HG03439 (cell line): ENCODE measurements at regions not wholly inside any gene's neighbourhood (a gene's known extent, or its start where the extent isn't known, plus 50 kb on each side); places are given as distances from the start of the nearest gene placed in this dataset.

Experiments
- ATAC-seq: cut with Tn5 transposase; IDR thresholded peaks from one replicate; pipeline ENCODE4 v1.9.1; 2021; ENCODE audit warnings: mild to moderate bottlenecking, moderate library complexity; ENCODE audit not compliant: unreplicated experiment

DNA sequence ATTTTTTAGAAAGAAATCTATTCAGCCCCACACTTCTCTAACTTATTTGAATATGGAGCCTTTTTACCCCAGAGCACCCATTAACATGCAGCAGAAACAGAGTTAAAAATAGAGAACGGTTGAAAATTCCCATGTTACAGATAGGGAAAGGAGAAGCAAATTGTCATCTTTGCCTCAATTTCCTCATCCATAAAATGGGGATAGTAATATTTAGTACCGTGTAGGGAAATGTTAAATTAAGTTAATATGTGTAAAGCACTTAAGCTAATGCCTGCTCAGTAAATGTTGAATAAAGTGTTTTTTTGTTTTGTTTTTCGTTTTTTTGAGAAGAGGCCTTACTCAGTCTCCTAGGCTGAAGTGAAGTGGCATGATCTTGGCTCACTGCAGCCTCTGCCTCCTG lies 50.3 kb downstream of the NAV1 start:
- ATAC-seq = no peak

DNA sequence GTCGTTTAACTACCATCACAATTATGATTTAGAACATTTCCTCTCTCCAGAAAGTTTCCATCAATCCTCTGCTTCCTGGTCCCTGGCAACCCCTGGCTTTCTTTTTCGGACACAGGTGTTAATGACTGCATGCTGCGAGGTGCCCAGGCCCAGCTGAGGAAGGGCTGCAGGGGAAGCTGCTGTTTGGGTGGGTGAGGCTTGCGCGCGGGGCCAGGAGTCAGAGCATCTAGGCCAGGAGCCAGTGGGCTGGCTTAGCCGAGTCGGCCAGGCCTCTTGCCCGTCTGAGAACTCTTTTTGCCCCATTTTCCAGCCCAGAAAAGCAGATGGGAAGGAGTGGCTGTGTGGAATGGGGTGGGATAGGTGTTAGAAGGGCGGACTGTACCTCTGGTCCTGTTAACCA lies 51.5 kb downstream of the NAV1 start:
- ATAC-seq = no peak

DNA sequence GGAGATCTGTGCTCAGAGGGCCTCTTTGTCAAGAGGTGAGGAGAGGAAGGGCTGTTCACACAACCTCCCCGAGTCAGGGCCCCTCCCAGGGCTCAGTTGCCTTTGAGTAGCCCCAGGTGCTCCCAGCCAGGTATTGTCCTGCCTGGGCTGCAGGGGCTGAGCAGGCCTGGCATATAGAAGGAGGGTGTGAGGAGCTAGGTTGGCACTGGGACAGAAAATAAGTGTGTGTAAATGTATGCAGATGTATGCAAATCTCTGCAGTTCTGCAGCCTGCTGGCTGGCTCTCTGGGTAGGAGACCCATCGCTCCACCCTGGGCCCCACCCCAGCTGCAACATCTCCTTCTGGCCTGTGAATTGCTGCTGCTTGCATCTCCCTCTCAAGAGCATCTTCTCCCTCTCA lies 52.4 kb downstream of the NAV1 start:
- ATAC-seq = no peak

DNA sequence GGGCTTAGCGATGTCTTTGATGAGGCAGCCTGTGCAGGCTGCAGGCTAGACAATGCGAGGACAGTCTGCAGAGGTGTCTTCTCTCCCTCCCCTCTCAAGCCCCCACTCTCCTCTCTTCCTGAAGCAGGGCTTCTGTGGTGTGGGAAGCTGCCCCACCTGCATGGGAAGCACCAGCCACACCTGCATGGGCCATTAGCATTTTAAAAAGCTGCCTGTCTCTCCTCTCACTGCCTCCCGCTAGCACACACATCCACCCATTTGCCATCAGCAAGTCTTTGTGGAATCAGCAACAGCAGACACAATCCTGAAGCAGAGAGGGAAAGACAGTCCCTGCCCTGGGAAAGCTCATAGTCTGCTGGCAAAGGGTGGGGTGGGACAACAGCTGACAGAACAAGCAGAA lies 53.1 kb downstream of the NAV1 start:
- no peak for ATAC-seq

DNA sequence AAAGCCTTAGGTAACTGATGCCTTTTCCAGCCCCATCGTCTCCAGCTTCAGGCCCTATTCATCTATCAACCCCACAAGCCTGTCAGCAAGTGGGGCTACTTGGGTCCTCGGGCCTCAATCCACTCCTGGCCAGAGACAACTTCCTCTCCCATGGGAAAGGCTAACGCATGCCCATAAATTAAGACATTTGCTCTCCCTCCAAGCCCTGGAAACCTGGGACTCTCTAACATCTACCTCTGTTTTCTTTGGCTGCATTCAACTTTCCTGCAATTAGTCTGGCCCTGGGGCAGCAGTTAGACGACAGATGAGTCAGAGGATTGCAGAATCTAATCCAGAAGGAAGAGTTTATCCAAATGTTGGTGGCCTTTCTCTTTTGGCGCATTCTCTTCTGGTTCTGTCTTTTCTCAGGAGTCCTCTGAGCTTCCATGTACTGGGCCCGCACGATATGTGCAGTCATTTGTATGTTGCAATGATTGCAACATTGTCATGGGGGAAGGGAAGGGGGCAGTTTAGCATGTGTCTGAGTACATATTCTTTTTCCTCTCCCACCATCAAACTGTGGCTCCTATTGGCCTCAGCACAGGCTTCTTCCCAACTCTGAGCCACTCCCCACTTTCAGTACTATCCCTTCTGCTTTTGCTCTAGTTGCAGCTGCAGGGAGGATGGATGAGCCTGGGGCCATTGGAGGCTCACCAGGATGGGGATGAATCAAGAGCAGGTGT lies 54.4 kb downstream of the NAV1 start:
- no peak for ATAC-seq

DNA sequence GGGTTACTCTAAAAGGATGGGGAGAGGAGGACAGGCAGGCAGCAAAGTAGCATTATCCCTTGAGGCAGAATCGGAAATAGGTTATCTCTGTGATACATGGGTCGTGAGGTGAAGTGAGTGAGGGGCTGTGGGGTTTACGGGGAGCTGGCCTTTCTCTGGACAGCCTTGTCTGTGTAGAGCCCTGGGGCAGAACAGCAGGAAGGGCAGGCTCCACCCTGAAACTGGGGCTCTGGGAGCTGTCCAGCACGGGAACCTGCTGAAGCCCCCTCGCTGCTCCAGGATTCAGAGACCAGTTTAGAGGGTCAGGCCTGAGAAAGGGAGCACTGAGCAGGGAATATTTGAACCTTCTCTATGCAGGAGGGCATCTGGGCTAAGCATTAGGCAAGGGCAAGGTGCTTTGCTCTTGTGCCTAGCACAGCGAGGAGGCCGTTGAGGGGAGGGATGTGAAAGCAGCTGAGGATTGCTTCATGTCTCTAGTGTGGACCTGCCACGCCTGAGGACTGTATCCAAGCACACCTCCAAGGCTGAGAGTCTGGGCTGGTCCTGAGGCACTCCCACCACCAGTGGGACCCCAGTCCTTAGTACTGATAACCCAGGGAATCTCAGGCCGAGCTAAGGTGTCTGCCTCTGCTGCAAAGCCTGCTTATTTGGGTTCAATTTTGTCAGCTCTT lies 55.8 kb downstream of the NAV1 start:
- ATAC-seq = no peak

DNA sequence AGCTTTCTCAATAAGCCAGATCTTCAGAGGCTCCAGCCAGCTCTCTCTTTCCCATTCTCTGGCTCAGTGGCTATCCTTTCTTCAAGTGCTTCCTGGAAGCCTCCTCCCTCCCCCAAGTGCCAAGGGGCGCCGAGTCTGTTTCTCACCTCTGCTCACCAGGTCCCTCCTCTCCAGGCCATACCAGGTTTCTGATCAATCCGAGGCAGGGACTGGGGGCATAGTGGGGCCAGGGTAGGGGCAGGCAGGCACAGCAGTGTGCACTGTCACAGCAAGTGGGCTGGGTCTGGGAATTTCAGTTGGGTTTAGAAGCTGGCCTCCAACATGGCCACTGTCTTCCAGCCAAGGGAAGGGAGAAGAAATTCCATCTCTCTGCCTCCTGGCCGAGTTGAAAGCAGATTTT lies 56.5 kb downstream of the NAV1 start:
- no peak for ATAC-seq

DNA sequence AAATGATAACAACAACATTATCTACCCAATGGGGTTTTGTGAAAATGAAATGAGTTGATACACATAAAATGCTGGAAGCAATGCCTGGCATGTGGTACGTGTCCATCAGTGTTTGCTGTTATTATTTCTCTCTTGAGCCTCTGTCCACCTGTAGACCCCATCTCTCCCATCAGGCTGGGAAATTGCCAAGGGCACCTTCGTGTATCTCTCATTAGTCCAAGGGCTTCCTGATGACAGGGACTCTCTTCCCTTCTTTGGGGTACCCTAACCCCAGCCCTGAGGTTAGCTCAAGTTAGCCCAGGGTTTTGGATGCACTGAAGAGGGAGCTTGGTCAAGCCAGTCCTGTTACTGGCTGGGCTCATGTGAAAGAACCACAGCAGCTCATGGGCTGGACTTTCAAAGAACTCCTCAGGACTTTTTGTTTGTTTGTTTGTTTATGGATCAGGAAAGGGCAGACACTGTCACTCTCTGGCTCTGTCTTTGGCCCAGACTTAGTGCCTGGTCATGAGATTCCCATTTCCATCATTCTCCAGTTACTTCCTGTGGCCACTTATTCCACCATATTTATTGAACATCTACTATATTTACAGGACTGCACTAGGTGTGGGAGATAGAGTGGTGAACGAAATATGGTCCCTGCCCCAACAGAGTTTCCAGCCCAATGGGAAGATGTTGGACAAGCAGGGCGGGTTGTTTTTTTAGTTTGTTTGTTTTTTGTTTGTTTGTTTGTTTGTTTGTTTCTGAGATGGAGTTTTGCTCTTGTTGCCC lies 57.4 kb downstream of the NAV1 start:
- ATAC-seq = no peak

DNA sequence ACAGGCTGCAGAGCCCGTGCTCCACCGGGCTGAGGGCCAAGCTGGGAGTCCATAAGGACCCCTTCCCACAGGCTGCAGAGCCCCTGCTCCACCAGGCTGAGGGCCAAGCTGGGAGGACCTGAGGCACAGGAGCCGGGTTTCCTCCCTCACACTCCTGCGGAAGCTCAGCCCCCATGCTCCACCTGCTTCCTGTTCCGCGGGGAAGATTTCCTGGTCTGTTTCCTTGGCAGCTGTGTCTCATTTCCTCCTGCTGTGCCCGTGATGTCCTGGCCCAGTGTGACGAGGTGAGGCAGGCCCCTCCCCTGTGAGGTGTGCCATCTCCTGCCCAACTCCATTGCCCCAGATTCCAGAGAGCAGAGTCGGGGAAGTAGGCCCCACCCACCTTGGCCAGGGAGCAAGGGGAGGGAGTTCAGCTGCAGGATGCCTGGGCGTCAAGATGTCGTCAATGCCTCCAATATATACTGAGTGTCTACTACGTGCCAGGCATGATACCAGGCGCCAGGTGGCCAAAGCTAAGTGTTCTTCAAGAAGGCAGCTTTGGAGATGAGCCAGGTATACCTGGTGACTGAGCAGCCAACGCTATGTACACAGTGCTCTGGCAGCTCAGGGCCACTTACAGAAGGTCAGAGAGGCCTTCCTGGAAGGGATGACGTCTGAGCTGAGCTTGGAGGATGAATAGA lies 58.8 kb downstream of the NAV1 start:
- ATAC-seq = no peak

DNA sequence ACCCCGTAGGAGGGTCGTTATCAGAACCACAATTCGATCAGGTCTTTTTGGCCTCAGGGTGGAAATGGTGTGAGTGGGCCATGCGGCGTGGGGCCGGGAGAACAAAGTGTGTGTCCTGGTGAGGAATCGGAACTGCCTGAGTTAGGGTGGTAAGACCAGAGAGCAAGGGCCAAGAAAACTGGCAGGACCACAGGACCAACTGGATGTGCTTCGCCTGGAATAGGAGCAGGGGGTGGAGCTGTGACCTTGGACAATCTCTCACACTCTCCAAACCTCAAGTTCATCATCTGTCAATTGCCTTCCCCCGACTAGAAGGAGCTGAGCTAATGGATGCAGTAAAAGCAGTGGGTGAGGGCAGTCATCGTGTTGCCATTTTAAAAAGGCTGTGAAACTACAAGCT lies 59.5 kb downstream of the NAV1 start:
- ATAC-seq = no peak

DNA sequence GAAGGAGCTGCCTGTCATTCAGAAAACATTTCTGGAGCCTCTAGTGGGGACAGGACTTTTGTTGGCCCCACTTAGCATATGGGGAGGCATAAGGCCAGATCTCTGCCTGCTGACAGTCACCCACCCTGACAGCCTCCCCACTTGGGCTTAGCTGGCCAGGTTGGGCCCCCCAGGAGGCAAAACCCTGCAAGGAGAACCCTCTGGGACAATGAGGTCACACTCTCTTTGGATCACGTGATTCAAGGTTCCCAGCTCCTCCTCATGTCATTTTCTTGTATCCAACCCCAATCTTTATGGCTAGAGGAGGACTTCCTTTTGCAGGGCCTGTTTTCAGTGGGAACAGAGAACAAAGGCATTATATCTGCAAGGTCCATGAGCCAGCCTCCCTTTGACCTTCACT lies 60.0 kb downstream of the NAV1 start:
- no peak for ATAC-seq

DNA sequence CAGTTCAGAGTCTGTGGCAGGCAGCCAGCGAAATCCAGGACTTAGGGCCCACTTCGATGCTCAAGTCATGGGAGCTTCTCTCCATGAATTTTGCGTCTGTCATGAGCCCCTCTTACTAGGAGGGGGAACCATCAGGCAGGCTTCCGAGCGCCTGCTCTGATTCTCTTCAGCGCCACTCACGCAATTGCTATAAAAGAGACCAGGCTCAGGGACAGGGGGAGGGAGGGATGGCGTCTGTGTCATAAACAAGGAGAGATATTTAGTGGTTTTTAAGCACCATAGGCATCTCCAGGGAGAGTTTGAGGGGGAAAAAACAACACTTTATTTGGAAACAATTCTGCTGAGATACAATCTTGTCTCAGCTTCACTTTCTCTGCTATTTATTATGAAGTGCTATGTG lies 60.6 kb downstream of the NAV1 start:
- ATAC-seq = no peak

DNA sequence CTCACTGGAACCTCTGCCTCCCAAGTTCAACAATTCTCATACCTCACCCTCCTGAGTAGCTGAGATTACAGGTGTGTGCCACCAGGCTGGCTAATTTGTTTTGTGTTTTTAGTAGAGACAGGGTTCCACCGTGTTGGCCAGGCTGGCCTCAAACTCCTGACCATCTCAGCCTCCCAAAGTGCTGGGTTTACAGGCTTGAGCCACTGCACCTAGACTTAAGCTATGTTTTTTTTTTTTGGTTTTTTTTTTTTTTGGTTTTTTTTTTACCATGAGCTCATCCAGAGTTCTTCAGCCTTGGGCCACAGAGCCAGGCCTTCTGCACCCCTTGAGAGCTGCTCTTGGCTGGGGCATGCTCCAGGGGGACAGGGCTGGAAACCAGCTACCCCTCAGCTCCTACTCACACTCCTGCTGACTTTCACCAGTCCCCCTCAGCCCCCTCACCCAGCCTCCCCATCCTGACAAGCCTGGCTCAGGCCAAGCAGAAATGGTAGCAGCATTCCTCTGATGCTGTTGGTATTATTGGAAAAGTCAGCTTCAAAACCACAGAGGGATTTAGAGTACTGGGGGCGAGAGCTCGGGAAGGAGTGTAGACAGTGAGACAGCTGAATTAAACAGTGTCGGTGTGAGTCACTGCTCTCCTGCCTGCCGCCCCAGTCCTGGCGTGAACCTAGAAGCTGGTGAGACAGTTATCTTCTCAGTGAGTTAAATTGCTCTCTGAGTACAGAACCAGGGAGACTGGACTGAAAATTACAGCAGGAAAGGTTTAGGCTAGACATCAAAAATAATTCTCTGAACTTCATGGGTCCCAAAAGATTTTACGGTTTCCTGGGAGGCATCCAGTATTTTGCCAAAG lies 63.7 kb downstream of the NAV1 start:
- no peak for ATAC-seq

DNA sequence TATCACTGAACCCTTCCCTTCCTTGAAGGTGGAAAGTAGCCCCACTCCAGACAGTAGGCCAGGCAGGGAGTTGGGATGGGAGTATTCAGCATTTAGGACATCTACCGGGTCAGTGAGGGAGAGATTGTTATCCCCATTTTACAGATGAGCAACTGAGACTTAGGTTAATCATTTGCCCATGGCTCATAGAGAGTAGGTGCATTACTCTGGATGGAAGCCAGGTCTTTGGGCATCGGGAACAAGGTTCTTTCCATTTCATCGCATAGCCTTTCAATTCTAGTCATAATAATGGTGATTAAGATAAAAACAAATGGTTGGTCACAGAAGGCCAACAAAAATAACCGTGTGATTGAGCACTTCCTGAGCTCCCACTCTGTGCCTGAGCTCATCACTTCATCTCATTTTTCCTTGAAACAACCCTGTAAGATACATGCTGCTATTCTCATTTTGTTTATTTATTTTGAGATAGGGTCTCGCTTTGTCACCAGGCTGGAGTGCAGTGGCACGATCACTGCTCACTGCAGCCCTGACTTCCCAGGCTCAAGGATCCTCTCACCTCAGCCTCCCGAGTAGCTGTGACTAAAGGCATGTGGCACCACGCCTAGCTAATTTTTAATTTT lies 64.8 kb downstream of the NAV1 start:
- no peak for ATAC-seq

DNA sequence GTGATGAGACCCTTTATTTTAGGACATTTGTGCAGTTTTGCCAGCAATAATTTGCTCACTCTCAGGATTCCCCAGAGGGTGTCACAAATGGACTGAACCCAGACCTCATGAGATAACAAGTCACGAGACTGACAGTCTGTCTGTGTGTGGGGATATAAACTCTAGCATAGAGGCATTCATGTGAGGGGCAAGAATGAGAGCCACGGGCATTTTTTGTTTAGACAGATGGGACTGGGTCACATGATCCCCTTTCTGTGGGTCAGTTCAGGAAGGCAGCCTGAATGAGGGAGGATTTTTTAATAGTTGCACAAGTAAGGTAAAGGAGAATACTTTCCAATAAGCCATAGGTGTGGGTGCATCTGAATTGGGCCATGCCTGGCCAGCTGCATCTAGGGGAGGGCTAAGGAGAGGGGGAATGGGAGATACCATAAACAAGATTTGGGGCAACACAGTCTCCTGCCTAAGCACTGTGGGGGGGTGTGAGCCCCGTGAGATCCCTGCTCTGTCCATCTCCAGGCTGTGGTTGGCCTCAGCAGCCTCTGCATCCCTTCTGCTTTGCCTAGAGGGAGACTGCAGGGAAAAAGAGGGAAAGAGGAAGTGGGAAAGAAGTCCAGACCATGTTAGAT lies 66.6 kb downstream of the NAV1 start:
- no peak for ATAC-seq

DNA sequence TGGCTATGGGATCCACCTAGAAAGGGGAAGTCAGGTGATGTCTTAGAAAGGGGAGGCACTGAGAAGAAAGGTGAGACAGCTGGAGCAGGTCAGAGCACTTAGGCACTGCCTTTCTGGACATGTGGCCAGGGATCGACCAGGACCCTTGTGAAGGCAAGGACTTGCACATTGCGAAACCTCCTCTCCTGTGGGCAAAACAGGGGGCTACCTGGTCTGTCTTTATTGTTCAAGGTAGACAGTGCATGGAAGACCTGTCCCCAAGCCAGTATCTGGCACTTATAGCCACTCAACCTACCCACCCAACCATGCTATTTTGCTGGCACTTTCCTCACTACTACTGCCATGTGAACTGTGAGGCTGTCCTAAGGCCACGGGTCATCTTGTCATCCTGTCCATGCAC lies 67.2 kb downstream of the NAV1 start:
- ATAC-seq = no peak

DNA sequence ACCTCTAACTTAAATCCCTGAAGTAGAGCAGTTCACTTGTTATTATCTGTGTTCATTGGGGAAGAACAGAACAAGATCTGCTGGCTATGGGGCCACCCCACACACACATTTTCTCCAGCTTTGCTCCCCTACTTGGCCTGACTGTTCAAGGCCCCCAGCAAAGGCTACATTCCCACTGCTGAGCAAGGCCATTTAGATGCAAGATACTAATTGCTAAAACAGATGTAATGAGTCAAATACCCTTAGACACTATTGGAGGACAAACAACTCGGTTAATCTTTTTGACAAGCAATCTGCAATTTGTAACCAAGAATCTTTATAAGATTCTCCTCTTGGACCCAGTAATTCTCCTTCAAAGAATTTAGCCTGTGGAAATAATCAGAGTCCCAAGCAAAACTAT lies 67.7 kb downstream of the NAV1 start:
- no peak for ATAC-seq

DNA sequence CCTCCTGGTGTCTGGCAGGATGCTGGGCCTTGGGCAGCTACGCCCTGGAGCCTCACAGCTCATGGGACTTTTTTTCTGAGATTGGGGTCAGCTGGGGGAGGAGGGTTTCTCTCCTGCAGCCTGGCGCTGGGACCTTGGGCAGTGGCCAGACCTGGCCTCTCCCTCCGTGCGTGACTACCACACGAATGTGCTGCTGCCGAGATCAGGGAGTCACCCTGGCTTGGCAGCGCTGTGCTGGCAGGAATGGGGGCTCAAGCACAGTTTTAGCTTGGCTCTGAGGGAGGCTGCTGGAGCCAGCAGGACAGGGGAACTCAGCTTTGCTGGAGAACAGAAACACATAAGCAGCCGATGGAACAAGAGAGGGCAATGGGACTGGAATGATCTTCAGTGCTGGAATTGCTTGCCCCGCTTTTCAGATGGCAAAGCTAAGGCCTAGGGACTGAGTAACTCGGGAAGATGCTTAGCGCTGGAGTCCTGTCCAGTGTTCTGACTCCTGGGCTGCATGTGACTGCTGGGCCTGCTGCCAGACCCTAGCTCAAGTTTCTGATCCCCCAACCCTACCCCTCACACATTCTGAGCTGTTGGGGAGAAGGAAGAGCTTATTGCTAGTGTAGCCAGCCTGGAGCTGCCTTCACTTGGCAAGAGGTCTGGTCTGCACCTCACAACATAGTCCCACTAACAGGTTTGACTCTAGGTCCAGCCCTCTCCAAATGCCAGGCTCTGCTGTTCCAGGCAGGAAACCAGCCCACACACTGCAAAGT lies 69.9 kb downstream of the NAV1 start:
- ATAC-seq = no peak
